AG08396 (cell line): ENCODE measurements at regions not wholly inside any gene's neighbourhood (a gene's known extent, or its start where the extent isn't known, plus 50 kb on each side); places are given as distances from the start of the nearest gene placed in this dataset.

Source experiments
- DNase-seq: peaks from one replicate; pipeline ENCODE4 v3.0.0; 2012; ENCODE audit warnings: low spot score, mixed read lengths

GRCh38 chr19:29397748-29398147 lies 128.0 kb upstream of the VSTM2B start:
- no peak for DNase-seq

GRCh38 chr19:29399804-29400203 lies 126.0 kb upstream of the VSTM2B start:
- no peak for DNase-seq

GRCh38 chr19:29400917-29401711 lies 124.7 kb upstream of the VSTM2B start:
- no peak for DNase-seq

GRCh38 chr19:29401712-29402421 lies 123.9 kb upstream of the VSTM2B start:
- no peak for DNase-seq

GRCh38 chr19:29402563-29402962 lies 123.2 kb upstream of the VSTM2B start:
- DNase-seq = no peak

- DNase-seq = no peak
Measured at GRCh38 chr19:29404015-29404414, 121.8 kb upstream of the VSTM2B start.

- DNase-seq = no peak
Measured at GRCh38 chr19:29404951-29405727, 120.7 kb upstream of the VSTM2B start.

- DNase-seq = no peak
Measured at GRCh38 chr19:29405728-29405995, 120.1 kb upstream of the VSTM2B start.

- no peak for DNase-seq
Measured at GRCh38 chr19:29409076-29409862, 116.5 kb upstream of the VSTM2B start.

GRCh38 chr19:29410601-29411000 lies 115.2 kb upstream of the VSTM2B start:
- no peak for DNase-seq

GRCh38 chr19:29411113-29411581 lies 114.6 kb upstream of the VSTM2B start:
- no peak for DNase-seq

- DNase-seq = no peak
Measured at GRCh38 chr19:29413435-29413834, 112.4 kb upstream of the VSTM2B start.

GRCh38 chr19:29415507-29415906 lies 110.3 kb upstream of the VSTM2B start:
- DNase-seq = no peak

- no peak for DNase-seq
Measured at GRCh38 chr19:29417048-29417447, 108.7 kb upstream of the VSTM2B start.

- DNase-seq = no peak
Measured at GRCh38 chr19:29418201-29418600, 107.6 kb upstream of the VSTM2B start.

- no peak for DNase-seq
Measured at GRCh38 chr19:29420065-29420464, 105.7 kb upstream of the VSTM2B start.

- no peak for DNase-seq
Measured at GRCh38 chr19:29420482-29421195, 105.2 kb upstream of the VSTM2B start.

- no peak for DNase-seq
Measured at GRCh38 chr19:29421196-29421545, 104.6 kb upstream of the VSTM2B start.

- DNase-seq = no peak
Measured at GRCh38 chr19:29422047-29422446, 103.7 kb upstream of the VSTM2B start.

- DNase-seq = no peak
Measured at GRCh38 chr19:29422486-29423085, 103.2 kb upstream of the VSTM2B start.

- no peak for DNase-seq
Measured at GRCh38 chr19:29428071-29428470, 97.7 kb upstream of the VSTM2B start.
